Ovary (tissue), 7 donors: ENCODE measurements at regions not wholly inside any gene's neighbourhood (a gene's known extent, or its start where the extent isn't known, plus 50 kb on each side); places are given as distances from the start of the nearest gene placed in this dataset.

Experiments
- DNase-seq, 5 donors: peaks; one replicate each; pipeline ENCODE4 v3.0.0-alpha.2; 2019 to 2020
- H3K27ac ChIP-seq, 2 donors: fragments of 200-600 bp; one replicate each; pipeline versions ENCODE4 v1.5.1 to v1.8.0; 2019 to 2022
- H3K27me3 ChIP-seq: fragments of 200-600 bp; one replicate; pipeline ENCODE4 v1.8.0; 2022
- H3K36me3 ChIP-seq: fragments of 200-600 bp; sonication (generic); one replicate; pipeline ENCODE4 v1.5.1; 2019
- H3K4me1 ChIP-seq: one replicate; pipeline ENCODE4 v1.8.1; 2013; ENCODE audit warnings: mild to moderate bottlenecking, moderate library complexity; ENCODE audit not compliant: insufficient read depth
- H3K4me3 ChIP-seq: fragments of 200-600 bp; sonication (generic); one replicate; pipeline ENCODE4 v1.5.1; 2017
- H3K9me3 ChIP-seq, 2 donors: fragments of 200-600 bp in 1 of 2; sonication (generic) in 1 of 2; one replicate each; pipeline versions ENCODE4 v1.5.1 to v1.8.1; 2013 to 2019; ENCODE audit warnings: mild to moderate bottlenecking in 1 of 2, moderate library complexity in 1 of 2
- CTCF ChIP-seq, 3 donors: fragments of 450-650 bp in 2 of 3; fragments of 200-600 bp in 1 of 3; IDR thresholded peaks; one replicate each; pipeline versions ENCODE4 v1.5.1 to v1.8.0; 2016 to 2022; ENCODE audit warnings: antibody characterized with exemption in 3 of 3, mild to moderate bottlenecking in 1 of 3
- EP300 ChIP-seq: sonication (generic); formaldehyde crosslinking; IDR thresholded peaks from one replicate; pipeline ENCODE4 v1.6.1; 2017; ENCODE audit warnings: antibody characterized with exemption
- POLR2A ChIP-seq: fragments of 450-650 bp; IDR thresholded peaks from one replicate; pipeline ENCODE4 v1.6.1; 2017; ENCODE audit warnings: antibody characterized with exemption, mild to moderate bottlenecking, moderate library complexity
- WGBS, 3 donors: extraction: QIAGEN DNeasy Blood & Tissue Kit in 1 of 3; methylation state at CpG; one replicate each; pipeline versions ENCODE4 v1.1.5 to v1.1.7; 2013 to 2017; 5-methylcytosine and 5-hydroxymethylcytosine counted together
- intact Hi-C, 4 donors: fragments of 100-400 bp; cut with DNase I; formaldehyde crosslinking; loops; one replicate each; pipeline versions ENCODE4 v1.11.0 to v1.15.1; 2022 to 2023
- donor health status: DM: no; HTN: no; CAD: no; lungs with moderate emphysema.
- donor health status: DM: no; HTN: no; CAD: no.
- donor health status: Bipolar disorder and iron deficiency.
- donor health status: DM: no; HTN: no; CAD: no.
- donor health status: DM: yes; HTN: yes; CAD: no.

GRCh38 chr13:78137404-78138142, 218.9 kb upstream of the EDNRB start:
- intact Hi-C loops, result no loop called here
- TF ChIP-seq CTCF (IDR thresholded peaks at IDR 0.05) (no peak), POLR2A (no peak), EP300 (no peak)
- Histone ChIP-seq H3K4me1 (no peaks in the 10 kb centered on the region), H3K27me3 (no peaks in the 10 kb centered on the region), H3K36me3 (no peaks in the 10 kb centered on the region), H3K4me3 (no peak overlapping the region), H3K9me3 (no peaks in the 10 kb centered on the region), H3K27ac (no peak overlapping the region)
- 4 to 14% (median 11%) methylated on average over 6 of the region's 6 CpGs for WGBS, 3 donors
- DNase-seq, result no peak

GRCh38 chr13:78136966-78137365, 218.3 kb upstream of the EDNRB start:
- intact Hi-C loops, result no loop called here
- no peak for DNase-seq
- 51 to 57% (median 56%) methylated on average over 3 of the region's 3 CpGs for WGBS, 3 donors
- Histone ChIP-seq H3K4me3 (no peak overlapping the region), H3K36me3 (no peaks in the 10 kb centered on the region), H3K9me3 (no peaks in the 10 kb centered on the region), H3K27ac (no peak overlapping the region), H3K4me1 (no peaks in the 10 kb centered on the region), H3K27me3 (no peaks in the 10 kb centered on the region)
- TF ChIP-seq POLR2A (no peak), EP300 (no peak), CTCF (IDR thresholded peaks at IDR 0.05) (no peak)

- Histone ChIP-seq H3K27me3 (no peaks in the 10 kb centered on the region), H3K36me3 (no peaks in the 10 kb centered on the region), H3K9me3 (no peaks in the 10 kb centered on the region), H3K4me1 (no peaks in the 10 kb centered on the region), H3K27ac (no peak overlapping the region), H3K4me3 (no peak overlapping the region)
- no peak for TF ChIP-seq POLR2A
- no peak for DNase-seq
- intact Hi-C loops, result no loop called here
- 48 to 73% (median 53%) methylated on average over 3 of the region's 3 CpGs for WGBS, 3 donors
Measured at GRCh38 chr13:78133511-78133910, 214.9 kb upstream of the EDNRB start.

GRCh38 chr13:78131811-78132210, 213.2 kb upstream of the EDNRB start:
- H3K4me1 ChIP-seq, result no peaks in the 10 kb centered on the region
- TF ChIP-seq EP300 (no peak), CTCF (IDR thresholded peaks at IDR 0.05) (no peak), POLR2A (no peak)
- intact Hi-C loops, result no loop called here
- no peaks in the 10 kb centered on the region for H3K27me3 ChIP-seq
- H3K4me3 ChIP-seq, result no peak overlapping the region
- DNase-seq, result no peak
- H3K36me3 ChIP-seq, result no peaks in the 10 kb centered on the region
- no peak overlapping the region for H3K27ac ChIP-seq
- H3K9me3 ChIP-seq, result no peaks in the 10 kb centered on the region

GRCh38 chr13:78131346-78131745, 212.7 kb upstream of the EDNRB start:
- no peaks in the 10 kb centered on the region for H3K27me3 ChIP-seq
- H3K4me1 ChIP-seq, result no peaks in the 10 kb centered on the region
- no peak overlapping the region for H3K4me3 ChIP-seq
- WGBS, 3 donors, result 80 to 84% (median 82%) methylated on average over 2 of the region's 2 CpGs
- TF ChIP-seq POLR2A, result no peak
- intact Hi-C loops, result no loop called here
- H3K36me3 ChIP-seq, result no peaks in the 10 kb centered on the region
- no peak overlapping the region for H3K27ac ChIP-seq
- no peaks in the 10 kb centered on the region for H3K9me3 ChIP-seq
- DNase-seq, result no peak
